SU-DHL-6 (cell line): ENCODE measurements at regions not wholly inside any gene's neighbourhood (a gene's known extent, or its start where the extent isn't known, plus 50 kb on each side); places are given as distances from the start of the nearest gene placed in this dataset.

Experiments
- H2AFZ ChIP-seq: fragments of 200-600 bp; sonication (generic); 2 replicates; pipeline ENCODE4 v1.6.1; 2014; ENCODE audit warnings: low read depth, mild to moderate bottlenecking, moderate library complexity, mixed read lengths, antibody characterized with exemption, low read length; ENCODE audit not compliant: severe bottlenecking
- H3F3A ChIP-seq: fragments of 200-600 bp; shearing (Covaris generic); 2 replicates; pipeline ENCODE4 v1.6.0; 2016; ENCODE audit warnings: antibody characterized with exemption, mild to moderate bottlenecking; ENCODE audit not compliant: insufficient read depth
- H3K27ac ChIP-seq: fragments of 200-600 bp; sonication (generic); 2 replicates; pipeline ENCODE4 v1.5.1; 2016; ENCODE audit warnings: low read depth, mild to moderate bottlenecking, low read length, moderate library complexity, mixed read lengths
- H3K27me3 ChIP-seq: fragments of 200-600 bp; sonication (generic), shearing (Covaris generic); 2 replicates; pipeline ENCODE4 v1.6.0; 2014; ENCODE audit warnings: mild to moderate bottlenecking, low read length
- H3K36me3 ChIP-seq: fragments of 200-600 bp; sonication (generic); 2 replicates; pipeline ENCODE4 v1.6.1; 2014; ENCODE audit warnings: mild to moderate bottlenecking, low read length, mixed read lengths
- H3K4me2 ChIP-seq: fragments of 300-600, 200-600 bp; shearing (Covaris generic), sonication (generic); 2 replicates; pipeline ENCODE4 v1.6.0; 2014; ENCODE audit warnings: low read length, low read depth, mild to moderate bottlenecking; ENCODE audit not compliant: poor library complexity, severe bottlenecking
- H3K4me3 ChIP-seq: fragments of 200-600 bp; sonication (generic); 2 replicates; pipeline ENCODE4 v1.5.1; 2014; ENCODE audit warnings: antibody characterized with exemption, low read length, mild to moderate bottlenecking, mixed read lengths; ENCODE audit not compliant: insufficient read depth, poor library complexity, severe bottlenecking
- H3K79me2 ChIP-seq: fragments of 200-600 bp; sonication (generic); 2 replicates; pipeline ENCODE4 v1.6.1; 2014; ENCODE audit warnings: mild to moderate bottlenecking, low read length, moderate library complexity; ENCODE audit not compliant: insufficient read depth
- H3K9ac ChIP-seq: fragments of 200-600 bp; sonication (generic); 2 replicates; pipeline ENCODE4 v1.7.0; 2014; ENCODE audit warnings: mild to moderate bottlenecking, low read length
- H3K9me2 ChIP-seq: fragments of 200-600 bp; sonication (generic); replicated peaks from 2 replicates; pipeline ENCODE4 v1.6.1; 2014; ENCODE audit warnings: low read length; ENCODE audit not compliant: insufficient read depth
- H3K9me3 ChIP-seq: fragments of 200-600 bp; sonication (generic); 2 replicates; pipeline ENCODE4 v1.6.1; 2014; ENCODE audit warnings: low read length, mixed read lengths; ENCODE audit not compliant: insufficient read depth
- H4K20me1 ChIP-seq: fragments of 200-600 bp; sonication (generic); 2 replicates; pipeline ENCODE4 v1.6.1; 2014; ENCODE audit warnings: low read depth, mild to moderate bottlenecking, antibody characterized with exemption, low read length, moderate library complexity, mixed read lengths
- CTCF ChIP-seq: fragments of 200-600 bp; sonication (generic); IDR thresholded peaks from one replicate; pipeline ENCODE4 v1.5.1; 2017; ENCODE audit warnings: antibody characterized with exemption, mild to moderate bottlenecking, low read length, moderate library complexity; ENCODE audit not compliant: insufficient read depth, poor library complexity, severe bottlenecking
- EZH2phosphoT487 ChIP-seq: fragments of 200-600 bp; sonication (generic), shearing (Covaris generic); conservative IDR thresholded peaks from 2 replicates; pipeline ENCODE4 v1.6.1; 2018; ENCODE audit warnings: mild to moderate bottlenecking, antibody characterized with exemption, low read length, moderate library complexity, mixed read lengths

GRCh38 chr14:98896449-98896848 lies 375.5 kb downstream of the BCL11B start:
- Histone ChIP-seq H3K4me3 (no peak overlapping the region), H3K27ac (no peak overlapping the region), H3K36me3 (no peaks in the 10 kb centered on the region), H3K27me3 (no peaks in the 10 kb centered on the region), H4K20me1 (no peaks in the 10 kb centered on the region), H3K9me2 (no peaks in the 10 kb centered on the region), H3K9ac (no peak overlapping the region), H3K4me2 (no peak overlapping the region), H3K79me2 (no peaks in the 10 kb centered on the region), H3K9me3 (no peaks in the 10 kb centered on the region), H3F3A (no peaks in the 10 kb centered on the region), H2AFZ (no peak overlapping the region)
- TF ChIP-seq EZH2phosphoT487 = no peak
- TF ChIP-seq CTCF = no peak

- no peak overlapping the region for H3K9ac ChIP-seq
- no peak overlapping the region for H3K4me3 ChIP-seq
- TF ChIP-seq EZH2phosphoT487 = no peak
- no peak for TF ChIP-seq CTCF
- no peak overlapping the region for H3K4me2 ChIP-seq
- no peaks in the 10 kb centered on the region for H4K20me1 ChIP-seq
- H3K9me3 ChIP-seq = no peaks in the 10 kb centered on the region
- no peaks in the 10 kb centered on the region for H3K36me3 ChIP-seq
- H3K27me3 ChIP-seq = no peaks in the 10 kb centered on the region
- H3K79me2 ChIP-seq = no peaks in the 10 kb centered on the region
- H2AFZ ChIP-seq = no peak overlapping the region
- no peak overlapping the region for H3K27ac ChIP-seq
- H3K9me2 ChIP-seq = no peaks in the 10 kb centered on the region
- no peaks in the 10 kb centered on the region for H3F3A ChIP-seq
Measured at GRCh38 chr14:98897605-98898309, 374.2 kb downstream of the BCL11B start.

- TF ChIP-seq EZH2phosphoT487 (no peak), CTCF (no peak)
- H3K4me3 ChIP-seq = no peak overlapping the region
- H3K27ac ChIP-seq = no peak overlapping the region
- H4K20me1 ChIP-seq = no peaks in the 10 kb centered on the region
- H3K36me3 ChIP-seq = no peaks in the 10 kb centered on the region
- H3K9ac ChIP-seq = no peak overlapping the region
- H3K4me2 ChIP-seq = no peak overlapping the region
- H2AFZ ChIP-seq = no peak overlapping the region
- no peaks in the 10 kb centered on the region for H3K9me2 ChIP-seq
- no peaks in the 10 kb centered on the region for H3K9me3 ChIP-seq
- H3K79me2 ChIP-seq = no peaks in the 10 kb centered on the region
- H3F3A ChIP-seq = no peaks in the 10 kb centered on the region
- H3K27me3 ChIP-seq = no peaks in the 10 kb centered on the region
Measured at GRCh38 chr14:98899441-98899840, 372.6 kb downstream of the BCL11B start.
